Upper lobe of right lung (tissue), 1 donor: ENCODE measurements at regions not wholly inside any gene's neighbourhood (a gene's known extent, or its start where the extent isn't known, plus 50 kb on each side); places are given as distances from the start of the nearest gene placed in this dataset.

Experiments
- ATAC-seq: fragments of 200-7000 bp; cut with Tn5 transposase; one replicate; pipeline ENCODE4 v1.9.1; 2020; ENCODE audit warnings: mild to moderate bottlenecking, moderate library complexity
- DNase-seq: peaks from one replicate; pipeline ENCODE4 v3.0.0-alpha.2; 2020
- H3K27ac ChIP-seq: fragments of 200-600 bp; one replicate; pipeline ENCODE4 v1.8.0; 2022
- H3K27me3 ChIP-seq: fragments of 200-600 bp; one replicate; pipeline ENCODE4 v1.8.0; 2022; ENCODE audit warnings: mild to moderate bottlenecking
- H3K36me3 ChIP-seq: fragments of 200-600 bp; one replicate; pipeline ENCODE4 v1.8.0; 2022
- H3K4me1 ChIP-seq: fragments of 200-600 bp; one replicate; pipeline ENCODE4 v1.8.0; 2022
- H3K4me3 ChIP-seq: fragments of 200-600 bp; one replicate; pipeline ENCODE4 v1.8.0; 2022; ENCODE audit warnings: mild to moderate bottlenecking
- H3K9me3 ChIP-seq: fragments of 200-600 bp; one replicate; pipeline ENCODE4 v1.8.0; 2022
- intact Hi-C: fragments of 100-400 bp; cut with DNase I; formaldehyde crosslinking; loops from one replicate; pipeline ENCODE4 v1.11.0; 2022
- TF ChIP-seq, protein P1 (sequence below): fragments of 200-600 bp; IDR thresholded peaks from one replicate; pipeline ENCODE4 v1.8.0; 2022; ENCODE audit warnings: antibody characterized with exemption
- donor health status: DM: no; HTN: yes; CAD: no; lungs with severe emphysema.

DNA sequence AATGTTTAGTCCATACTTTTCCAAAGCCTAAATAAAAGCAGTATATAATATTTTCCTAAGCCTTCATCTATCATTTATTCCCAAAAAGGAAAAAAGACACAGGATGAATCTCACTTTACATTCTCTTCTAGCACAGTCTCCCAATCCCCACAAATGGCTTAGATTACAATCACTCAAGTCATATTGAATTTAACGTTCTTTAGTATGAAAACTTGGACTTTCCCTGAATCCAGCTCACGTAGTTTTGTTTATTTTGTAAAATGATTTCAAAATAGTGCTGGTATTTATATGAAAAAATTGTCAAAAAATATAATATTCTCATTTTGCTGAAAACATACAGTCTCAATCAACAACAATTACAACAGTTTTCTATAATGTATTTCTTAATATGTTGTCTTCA lies 137.7 kb upstream of the CCDC150 start:
- TF ChIP-seq, protein P1, sequence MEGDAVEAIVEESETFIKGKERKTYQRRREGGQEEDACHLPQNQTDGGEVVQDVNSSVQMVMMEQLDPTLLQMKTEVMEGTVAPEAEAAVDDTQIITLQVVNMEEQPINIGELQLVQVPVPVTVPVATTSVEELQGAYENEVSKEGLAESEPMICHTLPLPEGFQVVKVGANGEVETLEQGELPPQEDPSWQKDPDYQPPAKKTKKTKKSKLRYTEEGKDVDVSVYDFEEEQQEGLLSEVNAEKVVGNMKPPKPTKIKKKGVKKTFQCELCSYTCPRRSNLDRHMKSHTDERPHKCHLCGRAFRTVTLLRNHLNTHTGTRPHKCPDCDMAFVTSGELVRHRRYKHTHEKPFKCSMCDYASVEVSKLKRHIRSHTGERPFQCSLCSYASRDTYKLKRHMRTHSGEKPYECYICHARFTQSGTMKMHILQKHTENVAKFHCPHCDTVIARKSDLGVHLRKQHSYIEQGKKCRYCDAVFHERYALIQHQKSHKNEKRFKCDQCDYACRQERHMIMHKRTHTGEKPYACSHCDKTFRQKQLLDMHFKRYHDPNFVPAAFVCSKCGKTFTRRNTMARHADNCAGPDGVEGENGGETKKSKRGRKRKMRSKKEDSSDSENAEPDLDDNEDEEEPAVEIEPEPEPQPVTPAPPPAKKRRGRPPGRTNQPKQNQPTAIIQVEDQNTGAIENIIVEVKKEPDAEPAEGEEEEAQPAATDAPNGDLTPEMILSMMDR: no peak
- no peak overlapping the region for H3K4me3 ChIP-seq
- intact Hi-C loops: no loop called here
- no peaks in the 10 kb centered on the region for H3K27me3 ChIP-seq
- no peaks in the 10 kb centered on the region for H3K4me1 ChIP-seq
- H3K36me3 ChIP-seq: no peaks in the 10 kb centered on the region
- ATAC-seq (no peak), DNase-seq (no peak)
- no peaks in the 10 kb centered on the region for H3K9me3 ChIP-seq
- no peak overlapping the region for H3K27ac ChIP-seq

GRCh38 chr2:196502386-196502785 lies 137.1 kb upstream of the CCDC150 start:
- intact Hi-C loops: no loop called here
- ATAC-seq: no peak

DNA sequence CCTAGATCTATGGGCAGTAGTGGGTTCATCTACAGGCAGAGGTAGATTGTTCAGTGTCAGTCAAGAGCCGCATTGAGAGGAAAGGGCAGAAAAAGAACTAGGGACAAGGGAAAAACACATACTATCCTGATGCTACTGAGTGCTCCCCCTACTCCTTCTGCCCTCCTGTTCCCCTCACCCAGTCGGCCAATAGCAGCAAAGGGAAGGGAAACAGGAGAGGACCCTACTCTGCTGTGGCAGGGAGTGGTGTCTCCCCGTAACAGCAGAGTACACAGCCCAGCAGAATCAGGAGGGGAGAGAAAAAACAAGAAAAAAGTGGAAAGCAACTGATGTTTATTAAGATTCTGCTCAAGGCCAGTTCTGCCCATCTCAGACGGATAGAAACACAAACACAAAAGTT lies 136.1 kb upstream of the CCDC150 start:
- Histone ChIP-seq H3K4me3 (no peak overlapping the region), H3K27me3 (no peaks in the 10 kb centered on the region), H3K27ac (no peak overlapping the region), H3K4me1 (no peaks in the 10 kb centered on the region), H3K36me3 (no peaks in the 10 kb centered on the region), H3K9me3 (no peaks in the 10 kb centered on the region)
- TF ChIP-seq, protein P1: no peak
- no peak for ATAC-seq
- intact Hi-C loops: no loop called here
- DNase-seq: no peak

More at GRCh38 chr2:196502386-196502785, 137.1 kb upstream of the CCDC150 start:
- Histone ChIP-seq H3K27me3 (no peaks in the 10 kb centered on the region), H3K9me3 (no peaks in the 10 kb centered on the region), H3K4me1 (no peaks in the 10 kb centered on the region), H3K36me3 (no peaks in the 10 kb centered on the region), H3K27ac (no peak overlapping the region), H3K4me3 (no peak overlapping the region)
- TF ChIP-seq, protein P1: no peak
- no peak for DNase-seq

DNA sequence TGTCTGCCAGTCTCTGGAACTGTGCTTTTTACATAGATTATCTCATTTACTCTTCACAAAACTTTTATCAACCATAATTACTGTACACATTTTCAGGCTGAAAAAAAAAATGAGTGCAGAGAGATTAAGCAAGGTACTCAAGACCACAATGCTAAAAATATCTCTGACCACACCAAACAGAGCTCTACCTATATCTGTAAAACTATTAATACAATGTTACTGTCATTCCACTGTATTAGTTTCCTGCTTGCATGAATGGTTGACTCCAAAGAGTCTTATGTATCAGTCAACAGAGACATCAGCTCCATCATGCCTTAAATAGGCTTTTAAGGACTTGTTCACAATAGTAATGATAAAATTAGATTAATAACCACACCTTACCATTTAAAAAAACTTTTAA lies 134.7 kb upstream of the CCDC150 start:
- Histone ChIP-seq H3K4me3 (no peak overlapping the region), H3K27me3 (no peaks in the 10 kb centered on the region), H3K27ac (no peak overlapping the region), H3K9me3 (no peaks in the 10 kb centered on the region), H3K36me3 (no peaks in the 10 kb centered on the region), H3K4me1 (no peaks in the 10 kb centered on the region)
- intact Hi-C loops: no loop called here
- ATAC-seq (no peak), DNase-seq (no peak)
- TF ChIP-seq, protein P1: no peak

DNA sequence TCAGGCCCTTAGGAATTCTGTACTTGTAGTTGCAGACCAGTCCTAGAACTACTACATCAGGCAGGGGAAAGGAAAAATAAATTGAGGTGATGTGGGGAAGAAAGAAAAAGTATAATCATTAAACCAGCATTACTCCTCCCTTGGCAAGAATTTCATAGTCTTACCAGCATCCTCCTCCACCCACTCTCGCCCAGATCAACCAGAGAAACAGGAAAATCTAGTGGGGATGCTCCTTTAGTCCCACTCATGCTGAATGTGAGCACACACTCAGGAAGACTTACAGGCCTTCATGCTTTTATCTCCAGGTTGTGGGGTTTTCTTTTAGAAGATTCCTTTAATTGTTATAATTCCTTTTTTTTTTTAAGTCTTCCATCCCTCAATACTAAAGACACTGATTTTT lies 129.3 kb upstream of the CCDC150 start:
- TF ChIP-seq, protein P1: no peak
- Histone ChIP-seq H3K4me1 (no peaks in the 10 kb centered on the region), H3K36me3 (no peaks in the 10 kb centered on the region), H3K27ac (no peak overlapping the region), H3K27me3 (no peaks in the 10 kb centered on the region), H3K4me3 (no peak overlapping the region), H3K9me3 (no peaks in the 10 kb centered on the region)
- intact Hi-C loops: no loop called here
- ATAC-seq: no peak
- no peak for DNase-seq
